Testis (tissue), 2 donors: ENCODE measurements at regions not wholly inside any gene's neighbourhood (a gene's known extent, or its start where the extent isn't known, plus 50 kb on each side); places are given as distances from the start of the nearest gene placed in this dataset.

Source experiments
- POLR2A ChIP-seq: fragments of 450-650 bp; IDR thresholded peaks from one replicate; pipeline ENCODE4 v1.6.1; 2017; ENCODE audit warnings: antibody characterized with exemption, mild to moderate bottlenecking, moderate library complexity
- TF ChIP-seq, protein P1 (sequence below), 3 experiments: fragments of 450-650 bp in 2 of 3; fragments of 200-600 bp in 1 of 3; sonication (generic) in 1 of 3; IDR thresholded peaks; one replicate each; pipeline ENCODE4 v1.5.1; 2016 to 2019; ENCODE audit warnings: antibody characterized with exemption in 3 of 3, mild to moderate bottlenecking in 2 of 3, moderate library complexity in 1 of 3

DNA sequence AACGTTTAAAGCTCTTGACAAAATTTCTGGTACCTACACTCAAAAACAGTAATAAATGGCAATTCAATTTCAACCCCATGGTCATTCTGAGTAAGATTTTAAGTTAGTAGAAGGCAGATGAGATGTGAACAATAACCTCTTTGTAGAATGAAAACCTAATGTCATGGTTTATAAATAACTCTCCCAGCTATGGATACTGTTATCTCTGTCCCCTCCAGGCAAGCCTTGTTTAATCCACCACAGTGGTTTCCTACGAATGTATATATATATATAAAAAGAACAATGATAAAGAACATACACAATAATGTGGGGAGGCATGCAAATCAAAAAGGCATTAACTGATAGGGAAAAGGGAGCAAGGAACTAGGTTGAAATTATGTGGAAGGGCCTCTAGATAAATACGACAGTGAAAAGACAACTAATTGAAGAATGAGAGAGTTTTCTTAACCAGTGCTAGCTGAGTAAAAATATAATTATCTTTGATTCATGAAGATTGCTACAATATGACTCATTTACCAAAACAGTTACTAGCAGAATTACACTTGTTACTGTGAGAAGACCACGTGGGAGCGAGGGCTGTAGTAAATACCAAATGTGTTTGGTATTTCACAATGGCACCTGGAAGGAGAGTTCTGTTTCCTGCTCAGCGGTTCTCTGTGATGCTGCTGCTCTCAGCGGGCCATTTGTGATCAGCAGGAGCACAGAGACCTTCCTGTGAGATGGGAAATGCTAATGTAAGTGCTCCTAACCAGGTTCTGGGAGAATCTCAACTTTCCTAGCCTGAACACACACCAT lies 173.7 kb downstream of the MBOAT1 start:
- TF ChIP-seq, protein P1, sequence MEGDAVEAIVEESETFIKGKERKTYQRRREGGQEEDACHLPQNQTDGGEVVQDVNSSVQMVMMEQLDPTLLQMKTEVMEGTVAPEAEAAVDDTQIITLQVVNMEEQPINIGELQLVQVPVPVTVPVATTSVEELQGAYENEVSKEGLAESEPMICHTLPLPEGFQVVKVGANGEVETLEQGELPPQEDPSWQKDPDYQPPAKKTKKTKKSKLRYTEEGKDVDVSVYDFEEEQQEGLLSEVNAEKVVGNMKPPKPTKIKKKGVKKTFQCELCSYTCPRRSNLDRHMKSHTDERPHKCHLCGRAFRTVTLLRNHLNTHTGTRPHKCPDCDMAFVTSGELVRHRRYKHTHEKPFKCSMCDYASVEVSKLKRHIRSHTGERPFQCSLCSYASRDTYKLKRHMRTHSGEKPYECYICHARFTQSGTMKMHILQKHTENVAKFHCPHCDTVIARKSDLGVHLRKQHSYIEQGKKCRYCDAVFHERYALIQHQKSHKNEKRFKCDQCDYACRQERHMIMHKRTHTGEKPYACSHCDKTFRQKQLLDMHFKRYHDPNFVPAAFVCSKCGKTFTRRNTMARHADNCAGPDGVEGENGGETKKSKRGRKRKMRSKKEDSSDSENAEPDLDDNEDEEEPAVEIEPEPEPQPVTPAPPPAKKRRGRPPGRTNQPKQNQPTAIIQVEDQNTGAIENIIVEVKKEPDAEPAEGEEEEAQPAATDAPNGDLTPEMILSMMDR (IDR thresholded peaks at IDR 0.05): no peak
- TF ChIP-seq POLR2A: no peak
